ENCODE measurements at regions not wholly inside any gene's neighbourhood (a gene's known extent, or its start where the extent isn't known, plus 50 kb on each side); places are given as distances from the start of the nearest gene placed in this dataset.

GRCh38 chr1:234722270-234722704 is 112.3 kb upstream of the IRF2BP2 start:
- Histone ChIP-seq H4K20me1 (no peaks in the 10 kb centered on the region), H3K27ac (peak overlapping the region; percentile 95 to 100 (median 96)), H3K9ac (peak overlapping the region; percentile 86 to 95 (median 90); a peak in 21 of 22 replicates), H3K36me3 (no peaks in the 10 kb centered on the region), H3K27me3 (no peaks in the 10 kb centered on the region), H3K4me3 (peak overlapping the region in 4 of 10 experiments; percentile 4 to 50 (median 29); a peak in 6 of 20 replicates), H3K9me3 (replicated peaks in 1 of 11) (no peaks in the 10 kb centered on the region), H3K4me2 (peak overlapping the region; percentile 91 to 97 (median 94)), H3K4me1 (peaks cover 76 to 95% (median 82%) of the 10 kb centered on the region in 10 experiments)
- TF ChIP-seq Cebpa-rat (IDR thresholded peaks at IDR 0.05), result no peak

- peak overlapping the region; percentile 91 to 97 (median 94) for H3K4me2 ChIP-seq
- no peaks in the 10 kb centered on the region for H3K27me3 ChIP-seq
- no peaks in the 10 kb centered on the region for H3K9me3 ChIP-seq (replicated peaks in 1 of 11)
- no peak for TF ChIP-seq Cebpa-rat (IDR thresholded peaks at IDR 0.05)
- peak overlapping the region; percentile 25 to 95 (median 90); a peak in 20 of 22 replicates for H3K9ac ChIP-seq
- H3K4me3 ChIP-seq, result no peak overlapping the region; a peak in 2 of 20 replicates
- peaks cover 70 to 89% (median 76%) of the 10 kb centered on the region in 10 experiments for H3K4me1 ChIP-seq
- no peaks in the 10 kb centered on the region for H4K20me1 ChIP-seq
- H3K36me3 ChIP-seq, result no peaks in the 10 kb centered on the region
- H3K27ac ChIP-seq, result peak overlapping the region; percentile 95 to 100 (median 96); a peak in 21 of 22 replicates
Observed at GRCh38 chr1:234721476-234722269, 111.7 kb upstream of the IRF2BP2 start.

GRCh38 chr1:234720709-234721441 is 110.9 kb upstream of the IRF2BP2 start:
- Histone ChIP-seq H3K27ac (peak overlapping the region; percentile 95 to 100 (median 96); a peak in 21 of 22 replicates), H3K9me3 (replicated peaks in 1 of 11) (no peaks in the 10 kb centered on the region), H3K9ac (peak overlapping the region; percentile 14 to 95 (median 87); a peak in 12 of 22 replicates), H3K36me3 (no peaks in the 10 kb centered on the region), H3K4me3 (no peak overlapping the region; a peak in 1 of 20 replicates), H3K4me1 (peaks cover 62 to 86% (median 68%) of the 10 kb centered on the region in 10 experiments), H3K4me2 (peak overlapping the region; percentile 91 to 97 (median 94)), H4K20me1 (no peaks in the 10 kb centered on the region), H3K27me3 (no peaks in the 10 kb centered on the region)
- TF ChIP-seq Cebpa-rat (IDR thresholded peaks at IDR 0.05), result no peak

GRCh38 chr1:234719454-234720251 is 109.7 kb upstream of the IRF2BP2 start:
- no peaks in the 10 kb centered on the region for H3K27me3 ChIP-seq
- TF ChIP-seq Cebpa-rat (IDR thresholded peaks at IDR 0.05), result no peak
- H3K9ac ChIP-seq, result no peak overlapping the region; a peak in 1 of 22 replicates
- peak overlapping the region; percentile 12 to 97 (median 93); a peak in 20 of 22 replicates for H3K4me2 ChIP-seq
- H3K4me1 ChIP-seq, result peaks cover 49 to 82% (median 56%) of the 10 kb centered on the region in 10 experiments
- H3K27ac ChIP-seq, result peak overlapping the region in 8 of 11 experiments; percentile 95 to 100 (median 97); a peak in 15 of 22 replicates
- no peaks in the 10 kb centered on the region for H4K20me1 ChIP-seq
- no peak overlapping the region for H3K4me3 ChIP-seq
- H3K9me3 ChIP-seq (replicated peaks in 1 of 11), result no peaks in the 10 kb centered on the region
- no peaks in the 10 kb centered on the region for H3K36me3 ChIP-seq

- Histone ChIP-seq H3K27ac (no peak overlapping the region), H3K4me2 (peak overlapping the region; percentile 12 to 97 (median 93); a peak in 20 of 22 replicates)
Observed at GRCh38 chr1:234718496-234719453, 108.8 kb upstream of the IRF2BP2 start.

DNA sequence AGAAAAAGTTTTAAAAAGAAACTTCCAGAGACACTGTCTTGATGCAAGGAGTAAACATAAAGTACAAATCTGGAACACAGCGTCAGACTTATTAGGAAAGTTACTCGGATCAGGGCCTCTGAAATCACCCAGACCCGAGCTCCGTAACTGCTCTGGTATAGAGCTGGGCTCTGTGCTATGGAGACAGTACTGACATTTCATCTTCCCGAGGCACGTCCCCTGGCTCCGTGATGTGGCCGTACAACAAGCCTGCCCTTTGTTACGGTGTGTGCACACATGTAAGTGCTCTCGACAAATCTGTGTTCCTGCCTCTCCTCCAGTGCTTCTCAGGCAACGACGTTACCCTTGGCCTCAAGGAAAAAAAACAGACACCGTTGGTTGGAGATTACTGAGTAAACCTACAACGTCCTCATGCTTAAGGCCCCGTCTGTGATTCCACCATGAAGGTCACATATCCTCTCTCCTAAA is 107.0 kb upstream of the IRF2BP2 start:
- no peaks in the 10 kb centered on the region for H3K36me3 ChIP-seq
- no peak overlapping the region for H3K27ac ChIP-seq
- H3K9ac ChIP-seq, result no peak overlapping the region

More at GRCh38 chr1:234718496-234719453, 108.8 kb upstream of the IRF2BP2 start:
- Histone ChIP-seq H3K4me1 (peaks cover 46 to 76% (median 51%) of the 10 kb centered on the region in 10 experiments), H3K36me3 (no peaks in the 10 kb centered on the region), H4K20me1 (no peaks in the 10 kb centered on the region), H3K9ac (no peak overlapping the region), H3K27me3 (no peaks in the 10 kb centered on the region), H3K4me3 (no peak overlapping the region), H3K9me3 (replicated peaks in 1 of 11) (no peaks in the 10 kb centered on the region)
- TF ChIP-seq Cebpa-rat (IDR thresholded peaks at IDR 0.05), result no peak

GRCh38 chr1:234715252-234716014 is 105.5 kb upstream of the IRF2BP2 start:
- Histone ChIP-seq H4K20me1 (no peaks in the 10 kb centered on the region), H3K9me3 (replicated peaks in 1 of 11) (no peaks in the 10 kb centered on the region), H3K36me3 (no peaks in the 10 kb centered on the region), H3K27ac (no peak overlapping the region), H3K27me3 (no peaks in the 10 kb centered on the region), H3K4me2 (peak overlapping the region in 5 of 11 experiments; percentile 1 to 27 (median 10); a peak in 3 of 22 replicates), H3K4me3 (no peak overlapping the region), H3K4me1 (peaks cover 15 to 44% (median 20%) of the 10 kb centered on the region in 10 experiments), H3K9ac (no peak overlapping the region)
- no peak for TF ChIP-seq Cebpa-rat (IDR thresholded peaks at IDR 0.05)

More for the DNA sequence above, 107.0 kb upstream of the IRF2BP2 start:
- Histone ChIP-seq H3K4me1 (peaks cover 30 to 59% (median 35%) of the 10 kb centered on the region in 10 experiments), H3K4me3 (no peak overlapping the region), H3K27me3 (no peaks in the 10 kb centered on the region), H3K9me3 (replicated peaks in 1 of 11) (no peaks in the 10 kb centered on the region), H4K20me1 (no peaks in the 10 kb centered on the region), H3K4me2 (no peak overlapping the region)
- TF ChIP-seq Cebpa-rat (IDR thresholded peaks at IDR 0.05), result no peak
